ENCODE measurements at regions not wholly inside any gene's neighbourhood (a gene's known extent, or its start where the extent isn't known, plus 50 kb on each side); places are given as distances from the start of the nearest gene placed in this dataset.
"Not testable (repeated sequence)": the region's sequence is repeated elsewhere in the genome, so short reads cannot be mapped to it uniquely, and the experiment has no call there.

DNA sequence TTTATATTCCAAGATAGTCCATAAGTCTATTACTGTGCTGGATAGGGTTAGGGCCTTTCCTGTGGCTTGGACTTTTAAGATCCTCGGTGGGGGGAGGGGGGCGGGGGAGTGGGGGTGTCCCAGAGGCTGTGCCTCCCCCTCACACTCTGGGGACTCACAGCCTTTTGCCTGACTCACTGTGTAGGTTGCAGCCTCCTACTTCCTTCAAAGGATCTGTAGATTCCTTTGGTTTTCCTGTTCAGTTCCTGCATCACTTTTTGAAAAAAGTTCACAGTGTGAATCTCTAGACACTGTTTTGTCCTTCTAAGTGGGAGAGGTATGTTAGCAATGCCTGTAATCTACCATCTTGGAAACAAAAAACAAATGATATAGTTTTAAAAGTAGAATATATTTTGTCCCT, 999.9 kb downstream of the GLUD2 start:
- no peak for DNase-seq (ENCODE audit: low read depth)

DNA sequence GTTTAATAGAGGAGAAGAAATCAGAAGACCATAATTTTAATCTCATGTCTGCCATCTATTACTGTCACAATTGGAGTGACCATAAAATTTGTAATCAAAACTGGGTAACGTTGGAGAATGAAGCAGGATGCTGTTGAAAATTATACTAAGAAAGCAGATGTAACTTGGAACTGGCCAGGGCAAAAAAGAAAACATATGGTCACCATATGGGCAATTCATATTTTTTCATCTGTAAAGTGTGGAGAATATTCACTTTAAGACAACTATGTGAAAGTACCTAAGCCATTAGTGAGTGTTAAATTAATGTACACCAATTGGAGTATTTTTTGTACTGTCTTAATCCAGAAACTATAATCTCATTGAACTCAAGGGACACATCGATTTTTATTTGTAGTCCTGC, 1008.0 kb downstream of the GLUD2 start:
- no peak for DNase-seq (ENCODE audit: low read depth)

DNA sequence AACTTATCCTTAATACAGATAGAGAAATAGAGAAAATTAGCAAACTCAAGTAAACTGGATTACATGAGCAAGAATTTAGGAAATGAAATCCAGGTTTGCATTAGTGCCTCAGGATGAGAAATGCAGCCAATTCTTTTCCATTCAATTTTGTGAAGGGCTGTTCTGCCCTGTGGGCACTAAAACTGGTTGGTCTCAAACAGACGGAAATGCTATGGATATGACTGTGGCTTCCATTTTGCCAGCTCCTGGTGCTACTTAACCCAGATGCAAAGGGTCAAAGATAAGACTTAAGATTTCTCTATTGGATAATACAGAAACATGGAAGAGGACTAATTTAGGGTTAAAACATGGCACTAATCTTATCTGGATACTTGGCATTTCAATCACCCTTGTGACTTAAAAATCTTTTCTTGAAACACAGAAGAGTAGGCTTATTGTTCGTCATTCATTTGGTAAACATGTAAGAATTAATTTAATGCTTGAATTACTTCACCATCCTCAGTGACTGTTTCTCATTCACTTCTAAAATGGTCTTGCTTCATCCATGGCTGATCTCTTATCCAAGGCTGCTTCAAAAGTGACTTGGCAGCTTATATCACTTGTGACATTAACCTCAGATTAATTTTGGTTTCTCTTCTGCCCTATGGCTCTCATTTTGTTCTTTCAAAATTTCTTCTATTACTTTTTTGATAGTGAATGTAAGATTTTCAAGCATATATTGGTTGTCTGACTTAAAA, 1008.7 kb downstream of the GLUD2 start:
- DNase-seq (ENCODE audit: low read depth) = no peak

DNA sequence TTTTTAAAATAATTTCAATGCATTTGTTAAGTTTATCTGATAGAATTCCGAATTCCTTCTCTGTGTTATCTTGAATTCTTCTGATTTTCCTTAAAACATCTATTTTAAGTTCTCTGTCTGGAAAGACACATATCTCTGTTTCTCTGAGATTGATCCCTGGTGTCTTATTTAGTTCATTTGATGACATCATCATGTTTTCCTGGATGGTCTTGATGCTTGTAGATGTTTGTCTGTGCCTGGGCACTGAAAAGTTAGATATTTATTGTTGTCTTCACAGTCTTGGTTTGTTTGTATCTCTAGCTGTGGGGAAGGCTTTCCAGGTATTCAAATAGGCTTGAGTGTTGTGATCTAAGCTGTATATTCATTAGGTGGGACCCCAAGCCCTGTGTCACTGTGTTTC, 1028.8 kb downstream of the GLUD2 start:
- no peak for DNase-seq (ENCODE audit: low read depth)

DNA sequence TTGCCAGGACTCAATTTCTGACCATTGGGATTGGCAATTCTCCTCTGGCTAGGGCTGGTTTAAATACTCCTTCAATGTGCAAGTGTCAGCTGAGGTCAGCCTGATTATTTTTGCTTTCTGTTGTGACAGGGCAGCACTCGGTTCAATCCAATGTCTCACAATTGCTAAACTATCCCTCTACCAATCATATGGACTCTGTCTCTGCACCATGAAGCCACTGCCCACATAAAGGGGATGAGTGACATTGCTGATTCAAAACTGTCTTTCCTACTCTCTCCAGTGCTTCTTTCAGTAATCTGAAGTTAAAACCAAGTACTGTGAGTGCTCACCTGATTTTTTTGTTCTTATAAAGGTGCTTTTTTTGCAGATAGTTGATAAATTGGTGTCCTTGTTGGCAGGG, 1030.7 kb downstream of the GLUD2 start:
- no peak for DNase-seq (ENCODE audit: low read depth)

DNA sequence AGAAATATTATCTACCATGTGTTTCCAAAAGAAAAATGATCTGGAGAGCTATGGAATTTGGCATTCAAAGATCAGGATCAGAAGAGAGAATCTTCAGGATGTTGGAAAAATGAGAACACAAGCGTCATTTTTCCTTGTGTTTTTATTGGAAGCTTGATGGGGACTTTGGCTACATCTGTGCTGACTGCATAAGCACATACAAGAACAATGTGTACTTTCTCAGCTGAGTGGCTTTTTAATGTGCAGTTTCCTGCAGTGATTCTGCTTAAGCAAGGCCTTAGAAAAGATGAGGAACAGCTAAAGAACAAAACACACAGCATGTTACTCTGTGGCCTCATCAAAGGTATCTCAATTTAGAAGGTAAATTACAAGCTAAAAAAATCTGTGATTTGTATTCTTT, 1039.9 kb downstream of the GLUD2 start:
- DNase-seq (ENCODE audit: low read depth) = peak; percentile 34

DNA sequence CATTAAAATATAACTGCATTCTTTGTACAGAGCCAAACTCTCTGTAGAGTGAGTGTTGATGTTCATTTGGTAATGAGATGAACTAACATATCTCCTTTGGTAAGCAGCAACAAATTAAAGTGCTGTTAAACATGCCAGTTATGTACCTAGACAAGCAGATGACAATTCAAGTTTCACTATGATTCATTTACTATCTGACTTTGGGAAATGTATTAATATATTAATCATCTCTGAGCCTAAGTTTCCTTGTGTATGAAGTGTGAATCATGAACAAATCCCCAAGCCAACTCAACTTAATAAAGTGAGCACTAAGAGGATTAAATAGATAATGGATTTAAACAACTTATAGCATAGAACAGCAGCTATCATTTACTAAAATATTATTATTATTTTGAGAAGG, 1044.2 kb downstream of the GLUD2 start:
- no peak for DNase-seq (ENCODE audit: low read depth)

DNA sequence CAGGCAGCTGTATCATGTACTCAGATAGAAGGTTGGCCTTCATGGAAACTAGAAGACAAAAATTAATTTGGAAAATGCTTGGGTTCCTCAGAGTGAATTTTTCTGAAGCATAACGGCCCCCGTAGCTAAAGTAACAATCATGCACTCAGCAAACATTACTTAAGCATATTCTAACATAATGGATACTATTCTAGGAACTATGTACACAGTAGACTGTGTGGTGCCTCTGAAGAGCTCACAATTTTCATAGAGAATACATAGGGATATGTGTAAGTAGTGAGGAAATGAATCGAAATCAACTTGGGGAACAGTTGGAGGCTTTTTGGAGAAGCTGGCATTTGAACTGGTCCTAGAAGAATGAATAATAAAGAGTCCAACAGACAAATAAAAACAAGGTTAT, 1045.0 kb downstream of the GLUD2 start:
- DNase-seq (ENCODE audit: low read depth) = no peak

DNA sequence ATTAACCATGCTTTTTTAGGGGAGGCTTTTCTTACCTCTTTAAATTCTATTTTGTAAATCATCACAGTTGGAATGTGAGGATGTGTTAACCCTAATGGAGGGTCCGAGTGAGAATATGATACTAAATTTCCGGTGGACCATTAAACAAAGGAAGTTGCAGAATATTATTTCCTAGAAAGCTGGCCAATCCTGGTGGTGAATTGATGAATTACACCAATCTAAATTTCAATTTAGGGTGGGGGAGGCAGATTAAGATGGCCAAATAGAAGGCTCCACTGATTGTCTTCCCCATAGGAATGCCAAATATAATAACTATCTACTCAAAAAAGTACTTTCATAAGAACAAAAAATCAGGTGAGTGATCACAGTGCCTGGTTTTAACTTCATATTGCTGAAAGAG, 1045.6 kb downstream of the GLUD2 start:
- DNase-seq (ENCODE audit: low read depth) = no peak

DNA sequence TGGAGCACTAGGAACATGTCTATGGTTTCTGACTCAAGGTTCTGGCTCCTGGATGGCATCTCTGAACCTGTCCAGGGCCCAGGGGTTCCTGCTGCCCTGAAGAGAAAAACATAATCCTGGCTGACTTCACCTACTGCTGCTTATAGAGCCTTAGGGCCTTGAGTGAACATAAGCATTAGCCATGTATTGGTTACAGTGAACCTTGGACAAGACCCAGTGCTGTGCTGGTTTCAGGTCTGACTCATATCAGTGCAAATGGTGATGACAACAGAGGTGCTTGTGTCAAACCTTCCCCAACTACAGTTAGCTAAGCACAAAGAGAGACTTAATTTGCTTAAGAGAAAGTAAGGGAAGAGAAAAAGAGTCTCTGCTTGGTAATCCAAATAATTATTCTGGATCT, 1047.2 kb downstream of the GLUD2 start:
- no peak for DNase-seq (ENCODE audit: low read depth)

DNA sequence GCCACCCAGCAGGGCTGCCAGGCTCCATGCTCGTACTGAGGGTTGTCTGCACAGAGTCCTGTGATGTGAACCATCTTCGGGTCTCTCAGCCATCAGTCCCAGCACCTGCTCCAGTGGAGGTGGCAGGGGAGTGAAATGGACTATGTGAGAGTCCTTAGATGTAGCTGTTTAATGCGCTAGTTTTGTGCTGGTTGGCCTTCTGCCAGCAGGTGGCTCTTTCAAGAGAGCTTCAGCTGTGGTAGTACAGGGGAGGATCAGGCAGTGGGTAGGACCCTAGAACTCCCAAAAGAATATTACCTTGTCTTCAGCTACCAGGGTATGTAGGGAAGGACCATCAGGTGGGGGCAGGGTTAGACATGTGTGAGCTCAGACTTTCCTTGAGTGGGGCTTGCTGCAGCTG, 1066.0 kb downstream of the GLUD2 start:
- no peak for DNase-seq (ENCODE audit: low read depth)

DNA sequence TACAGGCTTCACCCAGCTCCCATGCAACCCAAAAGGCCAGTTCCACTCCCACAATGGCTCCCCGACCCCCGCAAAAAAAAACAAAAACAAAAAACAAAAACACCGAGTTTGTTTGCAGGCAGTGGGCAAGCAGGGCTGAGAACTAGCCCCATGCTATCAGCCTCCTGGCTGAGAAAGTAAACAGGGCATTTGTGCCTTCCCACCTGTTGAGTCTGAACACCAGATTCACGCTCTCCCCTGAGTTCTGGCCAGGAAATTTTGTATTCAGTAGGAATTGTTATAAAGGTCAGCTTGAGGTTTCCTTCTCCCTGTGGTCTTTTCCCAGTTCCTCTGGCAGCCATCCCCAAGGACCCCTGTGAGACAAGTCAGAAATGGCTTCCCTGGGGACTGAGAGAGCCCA, 1066.5 kb downstream of the GLUD2 start:
- DNase-seq (ENCODE audit: low read depth) = no peak

DNA sequence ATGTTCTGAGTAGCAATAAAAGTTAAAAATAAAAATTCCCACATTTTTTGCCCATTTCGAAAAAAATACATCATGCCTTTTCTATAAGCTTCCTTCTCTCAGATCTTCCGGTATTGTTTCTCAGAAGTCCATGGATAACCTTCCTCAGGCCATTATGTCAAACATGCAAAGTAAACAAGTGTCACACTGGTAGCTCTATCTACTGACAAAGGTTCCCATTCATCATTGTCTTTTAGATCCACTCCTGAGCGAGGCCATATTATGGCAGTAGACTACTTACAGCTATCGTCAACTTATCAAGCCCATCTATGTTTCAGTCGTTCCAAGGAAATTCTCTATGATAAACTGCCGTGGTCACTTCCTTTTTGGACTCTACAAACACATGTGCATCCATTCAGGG, 1068.2 kb downstream of the GLUD2 start:
- no peak for DNase-seq (ENCODE audit: low read depth)

DNA sequence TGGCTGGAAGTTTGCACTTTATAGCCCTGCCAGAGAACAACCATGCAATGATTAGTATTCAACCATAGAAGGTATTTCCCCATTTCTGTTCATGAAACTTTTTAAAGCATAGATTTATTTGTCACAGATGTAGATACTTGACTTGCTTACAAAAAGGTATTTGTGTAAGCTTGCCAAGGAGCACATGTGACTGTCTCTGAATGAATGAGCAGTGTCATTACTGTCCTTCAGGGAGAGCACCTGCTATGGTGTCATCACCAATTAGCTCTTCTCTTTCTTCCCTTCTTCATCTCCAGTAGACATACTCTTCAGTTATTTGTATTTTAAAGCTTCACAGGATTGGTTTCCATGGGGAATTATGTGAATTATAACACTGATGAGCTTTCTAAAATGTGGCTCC, 1064.7 kb upstream of the GRIA3 start:
- no peak for DNase-seq (ENCODE audit: low read depth)

DNA sequence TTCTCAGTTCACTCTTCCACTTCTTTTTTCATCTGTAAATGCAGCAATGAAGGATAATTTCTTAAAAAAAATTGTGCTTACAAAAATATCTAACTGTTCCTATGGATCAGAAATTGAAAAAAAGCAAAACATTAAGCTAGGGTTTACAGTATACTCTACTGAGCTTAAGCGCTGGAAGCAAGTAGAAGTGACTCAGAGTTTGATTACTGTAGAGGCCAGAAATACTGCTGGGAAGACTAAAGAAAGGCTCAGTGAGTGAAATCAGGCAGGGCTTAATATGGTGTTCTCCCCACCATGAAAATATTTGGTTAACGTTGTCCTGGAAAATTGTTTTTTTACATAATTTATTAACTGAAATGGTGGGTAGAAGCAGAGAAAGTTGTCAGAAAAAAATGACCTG, 1061.8 kb upstream of the GRIA3 start:
- no peak for DNase-seq (ENCODE audit: low read depth)

DNA sequence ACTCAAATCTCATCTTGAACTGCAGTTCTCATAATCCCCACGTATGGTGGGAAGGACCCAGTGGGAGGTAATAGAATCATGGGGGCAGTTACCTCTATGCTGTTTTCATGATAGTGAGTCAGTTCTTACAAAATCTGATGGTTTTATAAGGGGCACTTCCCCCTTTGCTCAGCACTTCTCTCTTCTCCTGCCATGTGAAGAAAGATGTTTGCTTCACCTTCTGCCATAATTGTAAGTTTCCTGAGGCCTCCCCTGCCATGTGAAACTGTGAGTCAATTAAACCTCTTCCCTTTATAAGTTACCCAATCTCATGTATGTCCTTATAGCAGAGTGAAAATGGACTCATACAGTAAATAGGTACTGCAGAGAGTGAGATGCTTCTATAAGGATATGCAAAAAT, 1050.6 kb upstream of the GRIA3 start:
- no peak for DNase-seq (ENCODE audit: low read depth)

DNA sequence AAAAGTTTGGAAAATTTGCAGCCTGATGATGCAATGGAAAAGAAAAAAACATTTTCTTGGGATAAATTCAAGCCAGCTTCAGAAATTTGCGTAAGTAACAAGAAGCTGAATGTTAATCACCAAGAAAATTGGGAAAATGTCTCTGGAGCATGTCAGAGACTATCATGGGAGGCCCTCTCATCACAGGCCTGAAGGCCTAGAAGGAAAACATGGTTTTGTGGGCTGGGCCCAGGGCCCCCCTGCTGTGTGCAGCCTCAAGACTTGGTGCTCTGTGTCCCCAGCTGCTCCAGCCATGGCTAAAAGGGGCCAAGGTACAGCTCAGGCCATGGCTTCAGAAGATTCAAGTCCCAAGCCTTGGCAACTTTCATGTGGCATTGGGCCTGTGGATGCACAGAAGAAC, 1049.8 kb upstream of the GRIA3 start:
- DNase-seq (ENCODE audit: low read depth) = no peak

DNA sequence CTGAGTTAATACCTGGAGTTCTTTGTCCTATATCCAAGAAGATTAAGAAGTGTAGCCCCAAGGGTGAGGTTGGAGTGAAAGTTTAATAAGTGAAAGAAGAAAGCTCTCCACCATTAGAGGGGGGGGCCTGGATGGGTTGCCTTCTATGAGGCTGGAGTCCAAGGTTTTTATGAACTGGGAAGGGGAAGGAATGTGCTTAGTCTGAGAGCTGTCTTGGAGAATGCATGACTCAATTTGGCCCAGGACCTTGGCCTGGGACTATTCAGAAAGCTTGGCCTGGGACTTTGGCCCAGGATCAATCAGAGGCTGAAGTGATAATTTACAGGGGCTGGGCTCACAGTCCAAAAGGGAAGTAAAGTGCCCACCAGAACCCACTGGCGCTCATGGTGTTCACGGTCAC, 1049.0 kb upstream of the GRIA3 start:
- DNase-seq (ENCODE audit: low read depth) = no peak

DNA sequence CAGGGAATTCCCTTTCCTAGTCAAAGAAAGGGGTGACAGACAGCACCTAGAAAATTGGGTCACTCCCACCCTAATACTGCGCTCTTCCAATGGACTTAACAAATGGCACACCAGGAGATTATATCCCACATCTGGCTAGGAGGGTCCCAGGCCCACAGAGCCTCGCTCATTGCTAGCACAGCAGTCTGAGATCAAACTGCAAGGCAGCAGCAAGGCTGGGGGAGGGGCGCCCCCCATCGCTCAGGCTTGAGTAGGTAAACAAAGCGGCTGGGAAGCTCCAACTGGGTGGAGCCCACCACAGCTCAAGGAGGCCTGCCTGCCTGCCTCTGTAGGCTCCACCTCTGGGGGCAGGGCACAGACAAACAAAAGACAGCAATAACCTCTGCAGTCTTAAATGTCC, 1043.9 kb upstream of the GRIA3 start:
- DNase-seq (ENCODE audit: low read depth) = not testable (repeated sequence)

DNA sequence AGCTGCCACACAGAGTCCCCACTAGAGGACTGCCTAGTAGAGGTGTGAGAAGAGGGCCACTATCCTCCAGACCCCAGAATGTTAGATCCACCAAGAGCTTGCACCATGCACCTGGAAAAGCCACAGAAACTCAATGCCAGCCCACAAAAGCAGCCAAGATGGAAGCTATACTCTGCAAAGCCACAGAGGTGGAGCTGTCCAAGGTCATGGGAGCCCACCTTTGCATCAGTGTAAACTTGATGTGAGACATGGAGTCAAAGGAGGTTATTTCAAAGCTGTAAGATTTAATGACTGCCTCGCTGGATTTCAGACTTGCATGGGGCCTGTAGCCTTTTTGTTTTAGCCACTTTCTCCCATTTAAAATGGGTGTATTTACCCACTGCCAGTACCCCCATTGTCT, 1030.1 kb upstream of the GRIA3 start:
- no peak for DNase-seq (ENCODE audit: low read depth)

DNA sequence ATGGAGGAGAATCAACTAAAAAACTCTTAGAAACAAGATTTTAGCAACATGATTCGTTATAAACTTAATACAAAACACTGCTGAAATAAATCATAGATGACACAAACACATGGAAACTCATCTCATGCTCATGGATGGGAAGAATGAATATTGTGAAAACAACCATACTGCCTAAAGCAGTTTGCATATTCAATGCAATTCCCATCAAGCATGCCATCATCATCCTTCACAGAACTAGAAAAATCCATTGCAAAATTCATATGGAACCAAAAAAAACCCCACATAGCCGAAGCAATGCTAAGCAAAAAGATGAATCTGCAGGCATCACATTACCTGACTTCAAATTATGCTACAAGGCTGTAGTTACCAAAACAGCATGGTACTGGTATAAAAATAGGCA, 1015.8 kb upstream of the GRIA3 start:
- DNase-seq (ENCODE audit: low read depth) = no peak

DNA sequence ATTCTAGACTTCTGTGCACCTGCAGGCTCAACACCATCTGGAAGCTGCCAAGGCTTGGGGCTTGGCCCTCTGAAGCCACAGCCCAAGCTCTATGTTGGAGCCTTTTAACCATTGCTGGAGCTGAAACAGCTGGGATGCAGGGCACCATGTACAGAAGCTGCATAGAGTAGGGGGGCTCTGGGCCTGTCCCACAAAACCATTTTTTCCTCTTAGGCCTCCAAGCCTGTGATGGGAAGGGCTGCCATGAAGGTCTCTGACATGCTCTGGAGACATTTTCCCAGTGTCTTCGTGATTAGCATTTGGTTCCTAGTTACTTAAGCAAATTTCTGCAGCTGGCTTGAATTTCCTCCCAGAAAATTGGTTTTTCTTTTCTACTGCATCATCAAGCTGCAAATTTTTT, 999.3 kb upstream of the GRIA3 start:
- DNase-seq (ENCODE audit: low read depth) = no peak

DNA sequence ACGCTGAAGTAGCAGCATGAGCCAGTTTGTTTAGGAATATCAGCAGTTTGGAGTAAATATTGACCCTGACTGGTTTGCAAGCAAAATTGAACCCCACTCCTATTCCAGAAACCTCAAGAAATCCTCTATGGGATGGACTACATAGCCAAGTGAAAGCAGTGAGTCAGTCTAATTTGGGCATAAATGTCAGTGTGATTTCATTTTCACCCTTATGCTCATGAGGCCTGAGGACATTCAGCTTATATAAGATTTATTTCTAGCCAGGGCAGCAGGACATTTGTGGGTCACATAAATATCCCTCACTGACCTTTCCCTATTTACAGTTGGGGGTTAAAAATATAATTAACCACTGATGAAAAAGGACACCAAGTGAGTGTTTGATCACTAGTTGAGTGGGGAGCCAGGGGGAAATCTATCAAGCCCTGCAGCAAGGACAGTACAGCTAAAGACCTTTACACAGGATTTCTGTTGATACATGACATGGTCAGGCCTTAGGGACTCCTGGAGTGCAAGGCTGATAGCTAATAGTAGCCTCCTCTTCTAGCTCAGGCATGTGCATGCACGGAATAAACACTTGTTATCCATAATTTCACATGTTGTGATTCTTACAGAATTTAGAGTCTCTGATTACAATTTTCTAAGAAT, 996.9 kb upstream of the GRIA3 start:
- no peak for DNase-seq (ENCODE audit: low read depth)

DNA sequence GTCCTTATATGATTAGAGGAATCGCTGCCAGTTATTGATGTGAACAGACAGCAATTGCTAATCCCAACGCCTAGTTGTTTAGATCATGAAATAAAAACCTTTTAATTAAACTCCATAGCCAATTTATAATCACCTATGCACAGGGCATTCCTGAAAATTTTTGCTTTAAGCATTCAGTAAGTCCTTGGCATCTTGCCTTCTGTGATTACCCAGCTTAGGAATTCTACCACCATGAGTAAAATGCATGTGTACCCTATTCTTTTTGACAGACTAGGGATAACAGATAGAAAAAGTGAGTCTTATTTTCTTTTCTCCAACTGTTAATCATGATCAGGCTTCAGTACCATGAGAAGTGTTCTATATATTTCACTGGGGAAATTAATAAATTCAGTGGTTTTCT, 995.3 kb upstream of the GRIA3 start:
- DNase-seq (ENCODE audit: low read depth) = no peak
